GM13976 (cell line): ENCODE measurements at regions not wholly inside any gene's neighbourhood (a gene's known extent, or its start where the extent isn't known, plus 50 kb on each side); places are given as distances from the start of the nearest gene placed in this dataset.
"Not testable (repeated sequence)": the region's sequence is repeated elsewhere in the genome, so short reads cannot be mapped to it uniquely, and the experiment has no call there.

Source experiments
- DNase-seq: peaks from one replicate; pipeline ENCODE4 v3.0.0; 2012; ENCODE audit warnings: low spot score
- in situ Hi-C: fragments of 300-500 bp; cut with MboI; formaldehyde crosslinking; loops from one replicate; pipeline ENCODE4 v1.12.0; 2022; ENCODE audit warnings: low sequenced_read_pairs, mixed read lengths, inconsistent platforms; ENCODE audit not compliant: unreplicated experiment
- TF ChIP-seq, protein P1 (sequence below): IDR thresholded peaks from 2 replicates; pipeline ENCODE4 v1.5.1; 2012; ENCODE audit warnings: borderline replicate concordance, mild to moderate bottlenecking; ENCODE audit not compliant: insufficient read depth; ENCODE audit errors: extremely low read depth, missing control alignments, control extremely low read depth

DNA sequence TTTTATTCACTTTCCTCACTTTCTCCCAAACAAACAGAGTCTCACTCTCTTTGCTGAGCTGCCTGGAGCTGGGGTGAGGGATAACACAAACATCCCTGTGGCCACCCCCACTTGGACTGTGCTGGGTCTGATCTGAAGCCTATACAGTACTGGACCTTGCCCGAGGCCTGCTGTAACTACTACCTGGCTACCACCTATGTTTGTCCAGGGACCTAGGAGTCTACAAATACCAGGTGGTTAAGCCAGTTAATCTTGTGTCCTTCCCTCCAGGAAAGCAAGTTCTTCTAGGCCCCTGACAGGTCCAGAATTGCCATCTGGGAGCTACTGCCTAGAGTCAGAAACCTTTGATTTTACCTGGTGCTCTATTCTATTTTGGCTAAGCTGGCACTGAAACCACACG, 87.3 kb downstream of the RTL3 start:
- in situ Hi-C loops = loop anchor here (25.0 kb wide), 1 partner anchor 515 kb away; no protein-coding TSS in a partner anchor
- TF ChIP-seq, protein P1, sequence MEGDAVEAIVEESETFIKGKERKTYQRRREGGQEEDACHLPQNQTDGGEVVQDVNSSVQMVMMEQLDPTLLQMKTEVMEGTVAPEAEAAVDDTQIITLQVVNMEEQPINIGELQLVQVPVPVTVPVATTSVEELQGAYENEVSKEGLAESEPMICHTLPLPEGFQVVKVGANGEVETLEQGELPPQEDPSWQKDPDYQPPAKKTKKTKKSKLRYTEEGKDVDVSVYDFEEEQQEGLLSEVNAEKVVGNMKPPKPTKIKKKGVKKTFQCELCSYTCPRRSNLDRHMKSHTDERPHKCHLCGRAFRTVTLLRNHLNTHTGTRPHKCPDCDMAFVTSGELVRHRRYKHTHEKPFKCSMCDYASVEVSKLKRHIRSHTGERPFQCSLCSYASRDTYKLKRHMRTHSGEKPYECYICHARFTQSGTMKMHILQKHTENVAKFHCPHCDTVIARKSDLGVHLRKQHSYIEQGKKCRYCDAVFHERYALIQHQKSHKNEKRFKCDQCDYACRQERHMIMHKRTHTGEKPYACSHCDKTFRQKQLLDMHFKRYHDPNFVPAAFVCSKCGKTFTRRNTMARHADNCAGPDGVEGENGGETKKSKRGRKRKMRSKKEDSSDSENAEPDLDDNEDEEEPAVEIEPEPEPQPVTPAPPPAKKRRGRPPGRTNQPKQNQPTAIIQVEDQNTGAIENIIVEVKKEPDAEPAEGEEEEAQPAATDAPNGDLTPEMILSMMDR = no peak
- DNase-seq = no peak

DNA sequence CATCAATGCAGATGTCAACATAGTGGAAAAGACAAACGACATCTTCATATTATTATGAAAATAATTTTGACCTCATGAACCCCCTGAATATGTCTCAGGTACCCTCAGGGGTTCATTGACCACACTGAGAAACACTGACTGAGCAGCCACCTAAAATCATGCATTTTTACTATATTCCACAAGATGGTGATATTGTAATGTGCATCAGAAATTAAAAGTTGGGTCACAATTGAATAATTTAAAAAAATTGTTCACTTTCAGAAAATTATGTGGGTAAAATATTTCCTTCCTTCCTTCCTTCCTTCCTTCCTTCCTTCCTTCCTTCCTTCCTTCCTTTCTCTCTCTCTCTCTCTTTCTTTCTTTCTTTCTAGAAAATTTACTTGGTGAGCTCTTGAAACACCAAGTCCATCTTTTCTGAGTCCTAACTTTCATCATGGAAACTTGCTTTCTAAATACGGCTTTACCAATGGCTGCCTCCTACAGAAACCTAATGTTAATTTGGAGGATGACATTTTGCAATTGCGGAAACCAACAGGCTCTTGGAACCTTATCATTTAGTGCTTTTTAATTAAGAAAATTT, 103.6 kb downstream of the RTL3 start:
- in situ Hi-C loops = loop anchor here (5.0 to 25.0 kb wide), 2 partner anchors 532 to 707 kb away; no protein-coding TSS in a partner anchor
- DNase-seq = peak; percentile 2
- TF ChIP-seq, protein P1 = no peak

DNA sequence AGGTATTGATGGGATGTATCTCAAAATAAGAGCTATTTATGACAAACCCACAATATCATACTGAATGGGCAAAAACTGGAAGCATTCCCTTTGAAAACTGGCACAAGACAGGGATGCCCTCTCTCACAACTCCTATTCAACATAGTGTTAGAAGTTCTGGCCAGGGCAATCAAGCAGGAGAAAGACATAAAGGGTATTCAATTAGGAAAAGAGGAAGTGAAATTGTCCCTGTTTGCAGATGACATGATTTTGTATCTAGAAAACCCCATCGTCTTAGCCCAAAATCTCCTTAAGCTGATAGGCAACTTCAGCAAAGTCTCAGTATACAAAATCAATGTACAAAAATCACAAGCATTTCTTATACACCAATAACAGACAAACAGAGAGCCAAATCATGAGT, 106.5 kb downstream of the RTL3 start:
- not testable (repeated sequence) for DNase-seq
- in situ Hi-C loops = loop anchor here (25.0 kb wide), 1 partner anchor 535 kb away; no protein-coding TSS in a partner anchor

DNA sequence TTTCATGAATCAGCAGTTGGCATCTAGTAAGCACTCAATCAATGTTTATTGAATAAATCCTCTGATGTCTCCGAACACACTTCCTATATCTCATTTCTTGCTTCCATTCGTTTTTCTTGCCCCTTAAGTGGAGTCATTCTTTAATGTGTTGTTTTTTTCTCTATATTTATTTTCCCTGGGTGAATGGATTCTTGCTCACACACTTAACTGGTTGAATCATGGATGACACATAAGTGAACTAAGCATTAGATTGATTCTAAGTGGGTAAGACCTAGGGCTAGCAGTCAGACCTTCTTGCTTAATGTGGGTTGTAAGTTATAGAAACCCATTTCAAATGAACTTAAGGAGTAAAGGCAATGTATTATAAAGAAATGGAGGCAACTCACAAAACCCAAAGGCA, 111.1 kb downstream of the RTL3 start:
- in situ Hi-C loops = loop anchor here (25.0 kb wide), 1 partner anchor 889 kb away; no protein-coding TSS in a partner anchor
- DNase-seq = no peak
- TF ChIP-seq, protein P1 = no peak

DNA sequence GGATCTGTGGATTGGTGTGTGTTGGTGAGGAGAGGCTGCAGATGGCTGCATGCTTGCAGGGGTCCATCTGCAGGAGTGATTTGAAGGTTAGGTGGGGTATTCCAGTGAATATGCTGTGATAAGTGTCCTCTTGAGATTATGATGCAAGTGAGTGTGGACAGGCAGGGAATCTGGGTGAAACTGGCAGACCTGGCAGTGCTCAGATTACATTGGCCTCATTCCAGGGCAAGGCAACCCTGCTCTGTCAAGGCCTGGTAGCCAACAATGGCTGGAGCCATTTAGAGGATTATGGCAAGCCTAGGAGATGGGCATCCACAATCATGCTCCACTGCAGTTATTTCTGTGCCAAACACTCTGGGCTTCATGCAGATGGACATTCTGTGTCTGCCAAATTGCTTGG, 113.9 kb downstream of the RTL3 start:
- in situ Hi-C loops = loop anchor here (25.0 kb wide), 1 partner anchor 892 kb away; no protein-coding TSS in a partner anchor
- DNase-seq = no peak
- TF ChIP-seq, protein P1 = no peak

DNA sequence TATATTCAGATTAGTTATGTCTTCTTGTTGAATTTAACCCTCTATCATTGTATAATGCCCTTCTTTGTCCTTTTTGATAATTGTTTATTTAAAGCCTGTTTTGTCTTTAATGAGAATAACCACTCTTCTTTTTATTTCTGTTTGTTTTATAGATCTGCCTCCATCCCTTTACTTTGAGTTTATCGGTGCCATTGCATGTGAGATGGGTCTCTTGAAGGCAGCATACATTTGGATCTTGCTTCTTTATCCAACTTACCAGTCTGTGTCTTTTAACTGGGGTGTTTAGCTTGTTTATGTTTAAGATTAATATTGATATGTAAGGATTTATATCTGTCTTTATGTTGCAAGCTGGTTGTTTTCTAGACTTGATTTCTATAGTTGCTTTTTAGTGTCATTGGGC, 115.8 kb downstream of the RTL3 start:
- TF ChIP-seq, protein P1 = no peak
- no peak for DNase-seq
- in situ Hi-C loops = loop anchor here (25.0 kb wide), 1 partner anchor 894 kb away; no protein-coding TSS in a partner anchor

DNA sequence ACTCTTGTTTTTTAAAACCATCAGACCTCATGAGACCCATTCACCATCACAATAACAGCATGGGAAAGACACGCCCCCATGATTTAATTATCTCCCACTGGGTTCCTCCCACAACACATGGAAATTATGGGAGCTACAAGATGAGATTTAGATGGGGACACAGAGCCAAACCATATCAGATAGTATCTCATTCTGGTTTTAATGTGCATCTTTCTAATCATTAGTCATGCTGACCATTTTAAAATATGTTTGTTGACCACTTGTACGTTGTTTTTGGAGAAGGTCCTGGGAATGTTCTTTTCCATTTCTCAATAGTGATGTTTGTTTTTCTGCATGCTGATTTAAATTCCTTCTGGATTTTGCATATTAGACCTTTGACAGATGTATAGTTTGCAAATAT, 119.0 kb downstream of the RTL3 start:
- no peak for DNase-seq
- in situ Hi-C loops = loop anchor here (25.0 kb wide), 1 partner anchor 897 kb away; no protein-coding TSS in a partner anchor
- TF ChIP-seq, protein P1 = no peak
